Hepatocyte (in vitro differentiated cells): ENCODE measurements at regions not wholly inside any gene's neighbourhood (a gene's known extent, or its start where the extent isn't known, plus 50 kb on each side); places are given as distances from the start of the nearest gene placed in this dataset.

Source experiments
- DNase-seq: peaks from one replicate; pipeline ENCODE4 v3.0.0-alpha.2; 2016; ENCODE audit warnings: low spot score
- H2AFZ ChIP-seq: fragments of 200-600 bp; sonication (generic); 2 replicates; pipeline ENCODE4 v1.6.0; 2016; ENCODE audit warnings: antibody characterized with exemption, mild to moderate bottlenecking
- H3K27ac ChIP-seq: fragments of 200-600 bp; sonication (generic); 2 replicates; pipeline ENCODE4 v1.5.1; 2016; ENCODE audit warnings: mild to moderate bottlenecking
- H3K27me3 ChIP-seq: fragments of 200-600 bp; sonication (generic); 2 replicates; pipeline ENCODE4 v1.6.1; 2016
- H3K36me3 ChIP-seq: fragments of 200-600 bp; sonication (generic); replicated peaks from 2 replicates; pipeline ENCODE4 v1.5.1; 2016; ENCODE audit warnings: low read depth; ENCODE audit not compliant: insufficient read depth
- H3K4me1 ChIP-seq: fragments of 200-600 bp; sonication (generic); 2 replicates; pipeline ENCODE4 v1.5.1; 2016; ENCODE audit warnings: mild to moderate bottlenecking, moderate library complexity; ENCODE audit not compliant: insufficient read depth
- H3K4me2 ChIP-seq: fragments of 200-600 bp; sonication (generic); 2 replicates; pipeline ENCODE4 v1.6.0; 2016
- H3K4me3 ChIP-seq: fragments of 200-600 bp; sonication (generic); 2 replicates; pipeline ENCODE4 v1.5.1; 2016; ENCODE audit warnings: mild to moderate bottlenecking
- H3K79me2 ChIP-seq: fragments of 200-600 bp; sonication (generic); 2 replicates; pipeline ENCODE4 v1.6.0; 2017; ENCODE audit warnings: mild to moderate bottlenecking
- H3K9me2 ChIP-seq: fragments of 200-600 bp; sonication (generic); replicated peaks from 2 replicates; pipeline ENCODE4 v1.6.0; 2017; ENCODE audit warnings: mild to moderate bottlenecking; ENCODE audit not compliant: insufficient read depth
- H3K9me3 ChIP-seq: fragments of 200-600 bp; sonication (generic); 2 replicates; pipeline ENCODE4 v1.5.1; 2016; ENCODE audit warnings: low read depth, mild to moderate bottlenecking
- H4K20me1 ChIP-seq: fragments of 200-600 bp; sonication (generic); 2 replicates; pipeline ENCODE4 v1.6.0; 2016; ENCODE audit warnings: mild to moderate bottlenecking; ENCODE audit not compliant: insufficient read depth, poor library complexity, severe bottlenecking
- EZH2 ChIP-seq: fragments of 200-600 bp; sonication (generic); IDR thresholded peaks from 2 replicates; pipeline ENCODE4 v1.6.1; 2016; ENCODE audit warnings: antibody characterized with exemption, mild to moderate bottlenecking, borderline replicate concordance
- EZH2phosphoT487 ChIP-seq: fragments of 200-600 bp; sonication (generic); IDR thresholded peaks from one replicate; pipeline ENCODE4 v1.6.1; 2018; ENCODE audit warnings: antibody characterized with exemption, mild to moderate bottlenecking, low read depth, moderate library complexity; ENCODE audit not compliant: unreplicated experiment, severe bottlenecking
- WGBS: methylation state at CpG from one replicate; pipeline ENCODE4 v1.1.6; 2016; ENCODE audit warnings: low lambda C conversion rate; ENCODE audit errors: missing lambda C conversion rate; 5-methylcytosine and 5-hydroxymethylcytosine counted together
- TF ChIP-seq, protein P1 (sequence below): fragments of 200-600 bp; sonication (generic); IDR thresholded peaks from 2 replicates; pipeline ENCODE4 v1.5.1; 2016; ENCODE audit warnings: antibody characterized with exemption, mild to moderate bottlenecking; ENCODE audit not compliant: poor library complexity

GRCh38 chr15:47366884-47367283 lies 350.4 kb upstream of the SEMA6D start:
- H3K9me3 ChIP-seq, result no peaks in the 10 kb centered on the region
- no peak overlapping the region for H2AFZ ChIP-seq
- no peak overlapping the region for H3K4me2 ChIP-seq
- 47% methylated on average over 2 of the region's 2 CpGs for WGBS
- peaks cover 6% of the 10 kb centered on the region for H3K27me3 ChIP-seq
- H3K79me2 ChIP-seq, result no peaks in the 10 kb centered on the region
- no peaks in the 10 kb centered on the region for H3K4me1 ChIP-seq
- no peaks in the 10 kb centered on the region for H3K9me2 ChIP-seq
- no peaks in the 10 kb centered on the region for H3K36me3 ChIP-seq
- TF ChIP-seq, protein P1, sequence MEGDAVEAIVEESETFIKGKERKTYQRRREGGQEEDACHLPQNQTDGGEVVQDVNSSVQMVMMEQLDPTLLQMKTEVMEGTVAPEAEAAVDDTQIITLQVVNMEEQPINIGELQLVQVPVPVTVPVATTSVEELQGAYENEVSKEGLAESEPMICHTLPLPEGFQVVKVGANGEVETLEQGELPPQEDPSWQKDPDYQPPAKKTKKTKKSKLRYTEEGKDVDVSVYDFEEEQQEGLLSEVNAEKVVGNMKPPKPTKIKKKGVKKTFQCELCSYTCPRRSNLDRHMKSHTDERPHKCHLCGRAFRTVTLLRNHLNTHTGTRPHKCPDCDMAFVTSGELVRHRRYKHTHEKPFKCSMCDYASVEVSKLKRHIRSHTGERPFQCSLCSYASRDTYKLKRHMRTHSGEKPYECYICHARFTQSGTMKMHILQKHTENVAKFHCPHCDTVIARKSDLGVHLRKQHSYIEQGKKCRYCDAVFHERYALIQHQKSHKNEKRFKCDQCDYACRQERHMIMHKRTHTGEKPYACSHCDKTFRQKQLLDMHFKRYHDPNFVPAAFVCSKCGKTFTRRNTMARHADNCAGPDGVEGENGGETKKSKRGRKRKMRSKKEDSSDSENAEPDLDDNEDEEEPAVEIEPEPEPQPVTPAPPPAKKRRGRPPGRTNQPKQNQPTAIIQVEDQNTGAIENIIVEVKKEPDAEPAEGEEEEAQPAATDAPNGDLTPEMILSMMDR, result no peak
- no peak overlapping the region for H3K4me3 ChIP-seq
- DNase-seq, result no peak
- no peak overlapping the region for H3K27ac ChIP-seq
- H4K20me1 ChIP-seq, result no peaks in the 10 kb centered on the region

DNA sequence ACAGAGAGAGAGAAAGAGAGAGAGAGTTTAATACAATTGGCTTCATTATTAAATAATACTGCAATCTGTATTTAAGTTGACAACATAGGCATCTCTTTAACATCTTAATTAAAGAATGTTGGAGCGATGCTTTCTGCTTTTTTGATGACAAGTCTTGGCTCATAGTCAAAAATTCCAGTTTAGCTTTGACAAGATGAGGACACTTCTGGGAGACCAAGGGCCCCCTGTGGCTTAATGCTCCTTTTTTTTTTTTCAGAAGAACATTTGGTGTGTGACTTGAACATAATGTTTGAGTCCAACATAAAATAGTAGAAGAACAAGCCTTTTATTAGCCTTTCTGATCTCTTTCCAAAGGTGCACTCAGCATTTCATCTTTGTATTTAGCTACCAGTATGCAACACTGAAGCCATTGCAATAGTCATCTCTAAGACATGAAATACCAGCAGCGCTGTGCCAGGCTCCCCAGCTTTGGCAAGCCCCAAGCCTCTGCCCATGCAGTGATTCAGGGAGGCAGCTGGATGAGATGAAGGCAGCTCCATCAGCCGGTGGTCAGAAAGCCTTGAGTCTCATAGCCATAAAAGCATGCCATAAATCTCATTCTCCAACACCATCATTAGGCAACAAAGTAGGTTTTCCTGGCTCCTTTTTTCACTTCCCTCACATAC lies 349.4 kb upstream of the SEMA6D start:
- Histone ChIP-seq H4K20me1 (no peaks in the 10 kb centered on the region), H3K79me2 (no peaks in the 10 kb centered on the region), H3K36me3 (no peaks in the 10 kb centered on the region), H2AFZ (no peak overlapping the region), H3K27ac (no peak overlapping the region), H3K9me3 (no peaks in the 10 kb centered on the region), H3K27me3 (peaks cover 4% of the 10 kb centered on the region), H3K4me2 (no peak overlapping the region), H3K4me3 (no peak overlapping the region), H3K4me1 (no peaks in the 10 kb centered on the region), H3K9me2 (no peaks in the 10 kb centered on the region)
- TF ChIP-seq, protein P1, result no peak
- TF ChIP-seq EZH2phosphoT487, result no peak
- TF ChIP-seq EZH2, result no peak
- no peak for DNase-seq
- WGBS, result 79% methylated on average over 3 of the region's 3 CpGs

- Histone ChIP-seq H3K4me3 (no peak overlapping the region), H3K27me3 (peaks cover 7% of the 10 kb centered on the region)
Measured at GRCh38 chr15:47371939-47372338, 345.4 kb upstream of the SEMA6D start.

More at GRCh38 chr15:47371939-47372338, 345.4 kb upstream of the SEMA6D start:
- no peak overlapping the region for H2AFZ ChIP-seq
- no peak overlapping the region for H3K27ac ChIP-seq
- H3K9me2 ChIP-seq, result no peaks in the 10 kb centered on the region
- H3K4me1 ChIP-seq, result no peaks in the 10 kb centered on the region
- H3K36me3 ChIP-seq, result no peaks in the 10 kb centered on the region
- H3K4me2 ChIP-seq, result no peak overlapping the region
- H3K79me2 ChIP-seq, result no peaks in the 10 kb centered on the region
- TF ChIP-seq EZH2phosphoT487, result no peak
- TF ChIP-seq, protein P1, result no peak
- no peak for TF ChIP-seq EZH2
- H3K9me3 ChIP-seq, result no peaks in the 10 kb centered on the region
- WGBS, result 87% methylated on average over 2 of the region's 2 CpGs
- DNase-seq, result no peak
- H4K20me1 ChIP-seq, result no peaks in the 10 kb centered on the region
